K562 (cell line): ENCODE measurements at regions not wholly inside any gene's neighbourhood (a gene's known extent, or its start where the extent isn't known, plus 50 kb on each side); places are given as distances from the start of the nearest gene placed in this dataset.

Experiments used
- BHLHE40 ChIP-seq: IDR thresholded peaks from 2 replicates; pipeline ENCODE4 v1.6.1; 2011; ENCODE audit warnings: low read length, improper control_type of control experiment
- MEF2A ChIP-seq: IDR thresholded peaks from 2 replicates; pipeline ENCODE4 v1.6.1; 2011; ENCODE audit warnings: low read depth, mild to moderate bottlenecking, low read length, moderate library complexity; ENCODE audit not compliant: control insufficient read depth
- POLR2A ChIP-seq: fragments of 450-650 bp; conservative IDR thresholded peaks from 2 replicates; pipeline ENCODE4 v1.6.1; 2016
- SP1 ChIP-seq: sonication (generic); formaldehyde crosslinking; IDR thresholded peaks from 2 replicates; pipeline ENCODE4 v1.8.1; 2022; ENCODE audit warnings: mild to moderate bottlenecking, missing genetic modification reagents

DNA sequence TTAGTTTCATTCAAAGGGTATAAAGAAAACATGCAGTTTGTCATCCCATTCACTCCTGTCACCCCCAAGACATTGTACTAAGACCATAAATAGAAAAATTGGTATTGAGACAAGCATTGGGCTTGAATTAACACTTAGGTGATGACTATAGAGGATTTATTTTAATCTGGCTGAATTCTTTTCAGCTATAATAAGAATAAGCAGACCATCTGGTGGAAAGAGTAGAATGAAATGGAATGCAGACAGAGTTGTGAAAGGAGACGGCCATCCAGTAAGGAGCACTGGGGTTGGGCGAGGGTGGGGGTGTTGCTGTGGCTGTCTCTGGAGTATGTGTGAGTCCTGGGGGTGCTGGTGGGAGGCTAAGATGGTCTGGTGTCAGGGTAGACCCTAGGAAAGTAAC, 125.0 kb upstream of the IVNS1ABP start:
- TF ChIP-seq MEF2A (no peak), SP1 (CRISPR knock-in tag) (no peak), BHLHE40 (no peak), POLR2A (no peak)
